NCI-H345 (cell line): ENCODE measurements at regions not wholly inside any gene's neighbourhood (a gene's known extent, or its start where the extent isn't known, plus 50 kb on each side); places are given as distances from the start of the nearest gene placed in this dataset.

Experiments used
- DNase-seq: peaks from one replicate; lab custom pipeline; 2025; lab: John Stamatoyannopoulos, UW

GRCh38 chr4:38189445-38189844 lies 229.2 kb downstream of the PTTG2 start:
- DNase-seq: no peak

GRCh38 chr4:38190717-38191178 lies 230.6 kb downstream of the PTTG2 start:
- DNase-seq: no peak

- DNase-seq: no peak
These were observed 232.3 kb downstream of the PTTG2 start for GRCh38 chr4:38192516-38192915.

GRCh38 chr4:38193236-38193863 lies 233.2 kb downstream of the PTTG2 start:
- no peak for DNase-seq

- no peak for DNase-seq
These were observed 233.9 kb downstream of the PTTG2 start for GRCh38 chr4:38194047-38194602.

GRCh38 chr4:38195486-38195885 lies 235.3 kb downstream of the PTTG2 start:
- DNase-seq: no peak

GRCh38 chr4:38195911-38196310 lies 235.7 kb downstream of the PTTG2 start:
- DNase-seq: no peak

- no peak for DNase-seq
These were observed 242.0 kb downstream of the PTTG2 start for GRCh38 chr4:38202242-38202641.

GRCh38 chr4:38203609-38204008 lies 243.4 kb downstream of the PTTG2 start:
- DNase-seq: no peak

- DNase-seq: no peak
These were observed 244.3 kb downstream of the PTTG2 start for GRCh38 chr4:38204339-38205035.

- no peak for DNase-seq
These were observed 245.1 kb downstream of the PTTG2 start for GRCh38 chr4:38205261-38205660.

GRCh38 chr4:38207110-38207457 lies 246.9 kb downstream of the PTTG2 start:
- DNase-seq: no peak

GRCh38 chr4:38209654-38210053 lies 249.5 kb downstream of the PTTG2 start:
- no peak for DNase-seq

- no peak for DNase-seq
These were observed 250.4 kb downstream of the PTTG2 start for GRCh38 chr4:38210396-38211114.

- DNase-seq: no peak
These were observed 251.7 kb downstream of the PTTG2 start for GRCh38 chr4:38211885-38212284.

GRCh38 chr4:38213083-38213805 lies 253.0 kb downstream of the PTTG2 start:
- DNase-seq: no peak

GRCh38 chr4:38222892-38223291 lies 262.7 kb downstream of the PTTG2 start:
- no peak for DNase-seq

GRCh38 chr4:38223306-38223705 lies 263.1 kb downstream of the PTTG2 start:
- DNase-seq: no peak

GRCh38 chr4:38223782-38224236 lies 263.6 kb downstream of the PTTG2 start:
- DNase-seq: no peak

- DNase-seq: no peak
These were observed 264.7 kb downstream of the PTTG2 start for GRCh38 chr4:38224850-38225249.

GRCh38 chr4:38226170-38226569 lies 266.0 kb downstream of the PTTG2 start:
- no peak for DNase-seq
